Ovary (tissue), 7 donors: ENCODE measurements at regions not wholly inside any gene's neighbourhood (a gene's known extent, or its start where the extent isn't known, plus 50 kb on each side); places are given as distances from the start of the nearest gene placed in this dataset.

Source experiments
- DNase-seq, 5 donors: peaks; one replicate each; pipeline ENCODE4 v3.0.0-alpha.2; 2019 to 2020
- H3K27ac ChIP-seq, 2 donors: fragments of 200-600 bp; one replicate each; pipeline versions ENCODE4 v1.5.1 to v1.8.0; 2019 to 2022
- H3K27me3 ChIP-seq: fragments of 200-600 bp; one replicate; pipeline ENCODE4 v1.8.0; 2022
- H3K36me3 ChIP-seq: fragments of 200-600 bp; sonication (generic); one replicate; pipeline ENCODE4 v1.5.1; 2019
- H3K4me1 ChIP-seq: one replicate; pipeline ENCODE4 v1.8.1; 2013; ENCODE audit warnings: mild to moderate bottlenecking, moderate library complexity; ENCODE audit not compliant: insufficient read depth
- H3K4me3 ChIP-seq: fragments of 200-600 bp; sonication (generic); one replicate; pipeline ENCODE4 v1.5.1; 2017
- H3K9me3 ChIP-seq, 2 donors: fragments of 200-600 bp in 1 of 2; sonication (generic) in 1 of 2; one replicate each; pipeline versions ENCODE4 v1.5.1 to v1.8.1; 2013 to 2019; ENCODE audit warnings: mild to moderate bottlenecking in 1 of 2, moderate library complexity in 1 of 2
- EP300 ChIP-seq: sonication (generic); formaldehyde crosslinking; IDR thresholded peaks from one replicate; pipeline ENCODE4 v1.6.1; 2017; ENCODE audit warnings: antibody characterized with exemption
- POLR2A ChIP-seq: fragments of 450-650 bp; IDR thresholded peaks from one replicate; pipeline ENCODE4 v1.6.1; 2017; ENCODE audit warnings: antibody characterized with exemption, mild to moderate bottlenecking, moderate library complexity
- WGBS, 3 donors: extraction: QIAGEN DNeasy Blood & Tissue Kit in 1 of 3; methylation state at CpG; one replicate each; pipeline versions ENCODE4 v1.1.5 to v1.1.7; 2013 to 2017; 5-methylcytosine and 5-hydroxymethylcytosine counted together
- intact Hi-C, 4 donors: fragments of 100-400 bp; cut with DNase I; formaldehyde crosslinking; loops; one replicate each; pipeline versions ENCODE4 v1.11.0 to v1.15.1; 2022 to 2023
- TF ChIP-seq, protein P1 (sequence below), 3 donors: fragments of 450-650 bp in 2 of 3; fragments of 200-600 bp in 1 of 3; IDR thresholded peaks; one replicate each; pipeline versions ENCODE4 v1.5.1 to v1.8.0; 2016 to 2022; ENCODE audit warnings: antibody characterized with exemption in 3 of 3, mild to moderate bottlenecking in 1 of 3
- donor health status: DM: no; HTN: no; CAD: no; lungs with moderate emphysema.
- donor health status: DM: no; HTN: no; CAD: no.
- donor health status: Bipolar disorder and iron deficiency.
- donor health status: DM: no; HTN: no; CAD: no.
- donor health status: DM: yes; HTN: yes; CAD: no.

DNA sequence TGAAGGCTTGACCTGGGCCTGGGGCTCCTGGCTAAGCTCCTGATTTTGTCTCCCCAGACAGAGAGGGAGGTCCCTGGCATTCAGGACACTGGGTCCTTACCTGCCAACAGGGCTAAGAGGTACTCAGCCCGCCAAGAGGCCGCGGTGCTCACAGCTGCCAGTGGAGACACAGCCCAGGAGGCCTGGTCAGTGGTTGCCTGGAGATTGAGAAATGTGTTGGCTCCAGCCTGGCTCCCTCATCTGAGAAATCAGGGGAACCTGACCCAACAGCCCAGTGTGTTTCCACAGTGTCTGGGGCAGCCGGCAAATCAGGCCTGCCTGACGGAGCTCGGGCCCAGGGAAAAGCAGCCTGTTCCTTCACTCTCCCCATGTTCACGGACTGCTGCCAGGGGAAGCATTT lies 79.4 kb upstream of the NAV2 start:
- WGBS, 3 donors, result 49 to 75% (median 72%) methylated on average over 7 of the region's 7 CpGs

DNA sequence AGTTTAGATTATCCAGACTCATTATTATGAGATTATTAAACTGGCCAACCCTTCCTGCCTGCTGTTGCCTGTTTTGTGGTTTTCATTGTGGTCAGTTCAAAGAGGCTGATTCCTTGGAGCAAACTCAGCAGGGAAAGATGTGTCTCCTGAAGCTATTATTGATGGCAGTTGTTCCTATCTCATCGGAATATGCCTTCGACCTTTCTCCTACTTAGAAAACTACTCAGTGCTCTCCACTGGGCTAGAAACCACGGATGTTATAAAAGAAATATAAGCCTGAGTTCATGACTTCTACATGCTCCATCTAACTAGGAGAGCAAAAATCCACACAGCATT lies 80.2 kb upstream of the NAV2 start:
- H3K27ac ChIP-seq, result no peak overlapping the region
- H3K36me3 ChIP-seq, result no peaks in the 10 kb centered on the region
- intact Hi-C loops, result no loop called here
- no peak for DNase-seq
- H3K27me3 ChIP-seq, result no peaks in the 10 kb centered on the region
- 5 to 7% (median 7%) methylated on average over 3 of the region's 3 CpGs for WGBS, 3 donors
- no peaks in the 10 kb centered on the region for H3K9me3 ChIP-seq
- H3K4me3 ChIP-seq, result no peak overlapping the region
- no peak for TF ChIP-seq EP300
- TF ChIP-seq, protein P1, sequence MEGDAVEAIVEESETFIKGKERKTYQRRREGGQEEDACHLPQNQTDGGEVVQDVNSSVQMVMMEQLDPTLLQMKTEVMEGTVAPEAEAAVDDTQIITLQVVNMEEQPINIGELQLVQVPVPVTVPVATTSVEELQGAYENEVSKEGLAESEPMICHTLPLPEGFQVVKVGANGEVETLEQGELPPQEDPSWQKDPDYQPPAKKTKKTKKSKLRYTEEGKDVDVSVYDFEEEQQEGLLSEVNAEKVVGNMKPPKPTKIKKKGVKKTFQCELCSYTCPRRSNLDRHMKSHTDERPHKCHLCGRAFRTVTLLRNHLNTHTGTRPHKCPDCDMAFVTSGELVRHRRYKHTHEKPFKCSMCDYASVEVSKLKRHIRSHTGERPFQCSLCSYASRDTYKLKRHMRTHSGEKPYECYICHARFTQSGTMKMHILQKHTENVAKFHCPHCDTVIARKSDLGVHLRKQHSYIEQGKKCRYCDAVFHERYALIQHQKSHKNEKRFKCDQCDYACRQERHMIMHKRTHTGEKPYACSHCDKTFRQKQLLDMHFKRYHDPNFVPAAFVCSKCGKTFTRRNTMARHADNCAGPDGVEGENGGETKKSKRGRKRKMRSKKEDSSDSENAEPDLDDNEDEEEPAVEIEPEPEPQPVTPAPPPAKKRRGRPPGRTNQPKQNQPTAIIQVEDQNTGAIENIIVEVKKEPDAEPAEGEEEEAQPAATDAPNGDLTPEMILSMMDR (IDR thresholded peaks at IDR 0.05), result no peak
- H3K4me1 ChIP-seq, result no peaks in the 10 kb centered on the region

More for the DNA sequence above, 79.4 kb upstream of the NAV2 start:
- no peaks in the 10 kb centered on the region for H3K27me3 ChIP-seq
- no peaks in the 10 kb centered on the region for H3K36me3 ChIP-seq
- H3K27ac ChIP-seq, result no peak overlapping the region
- peak in 4 of 5 donors; percentile 12 to 41 (median 27) for DNase-seq
- intact Hi-C loops, result no loop called here
- no peaks in the 10 kb centered on the region for H3K4me1 ChIP-seq
- TF ChIP-seq EP300 (no peak), POLR2A (no peak)
- TF ChIP-seq, protein P1 (IDR thresholded peaks at IDR 0.05), result no peak
- no peaks in the 10 kb centered on the region for H3K9me3 ChIP-seq
- H3K4me3 ChIP-seq, result no peak overlapping the region

- H3K27me3 ChIP-seq, result no peaks in the 10 kb centered on the region
- TF ChIP-seq EP300 (no peak), POLR2A (no peak)
- TF ChIP-seq, protein P1 (IDR thresholded peaks at IDR 0.05), result no peak
- no peak overlapping the region for H3K4me3 ChIP-seq
- H3K9me3 ChIP-seq, result no peaks in the 10 kb centered on the region
- WGBS, 3 donors, result 48 to 58% (median 55%) methylated on average over 9 of the region's 9 CpGs
- intact Hi-C loops, result no loop called here
- no peaks in the 10 kb centered on the region for H3K36me3 ChIP-seq
- H3K4me1 ChIP-seq, result no peaks in the 10 kb centered on the region
- no peak overlapping the region for H3K27ac ChIP-seq
- DNase-seq, result no peak
Observed at GRCh38 chr11:19631712-19632498, 80.7 kb upstream of the NAV2 start.

- intact Hi-C loops, result no loop called here
- TF ChIP-seq EP300, result peak; percentile 51
- TF ChIP-seq, protein P1 (IDR thresholded peaks at IDR 0.05), result no peak
- no peaks in the 10 kb centered on the region for H3K4me1 ChIP-seq
- no peaks in the 10 kb centered on the region for H3K36me3 ChIP-seq
- no peak overlapping the region for H3K4me3 ChIP-seq
- H3K9me3 ChIP-seq, result no peaks in the 10 kb centered on the region
- H3K27me3 ChIP-seq, result no peaks in the 10 kb centered on the region
- peak in 4 of 5 donors; percentile 19 to 69 (median 41) for DNase-seq
- WGBS, 3 donors, result 23 to 26% (median 25%) methylated on average over 5 of the region's 5 CpGs
- no peak overlapping the region for H3K27ac ChIP-seq
Observed at GRCh38 chr11:19628018-19628417, 84.6 kb upstream of the NAV2 start.
